Nucleus accumbens (tissue), 56 donors: ENCODE measurements at regions not wholly inside any gene's neighbourhood (a gene's known extent, or its start where the extent isn't known, plus 50 kb on each side); places are given as distances from the start of the nearest gene placed in this dataset.
"Not testable (repeated sequence)": the region's sequence is repeated elsewhere in the genome, so short reads cannot be mapped to it uniquely, and the experiment has no call there.

Source experiments
- DNase-seq, 56 donors: peaks; one replicate each; lab custom pipeline; 2025; lab: John Stamatoyannopoulos, UW

- no peak for DNase-seq
These were observed 445.3 kb upstream of the TOM1L1 start for GRCh38 chr17:54455251-54455868.

DNA sequence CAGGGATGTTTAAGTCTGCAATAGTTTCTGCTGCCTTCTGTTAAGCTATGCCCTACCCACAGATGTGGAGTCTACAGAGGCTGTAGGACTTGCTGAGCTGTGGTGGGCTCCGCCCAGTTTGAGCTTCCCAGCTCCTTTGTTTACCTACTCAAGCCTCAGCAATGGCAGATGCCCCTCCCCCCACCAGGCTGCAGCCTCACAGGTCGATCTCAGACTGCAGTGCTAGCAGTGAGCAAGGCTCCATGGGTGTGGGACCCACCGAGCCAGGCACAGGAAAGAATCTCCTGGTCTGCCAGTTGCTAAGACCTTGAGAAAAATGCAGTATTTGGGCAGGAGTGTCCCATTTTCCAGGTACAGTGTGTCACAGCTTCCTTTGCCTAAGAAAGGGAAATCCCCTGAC is 435.2 kb upstream of the TOM1L1 start:
- not testable (repeated sequence) for DNase-seq

DNA sequence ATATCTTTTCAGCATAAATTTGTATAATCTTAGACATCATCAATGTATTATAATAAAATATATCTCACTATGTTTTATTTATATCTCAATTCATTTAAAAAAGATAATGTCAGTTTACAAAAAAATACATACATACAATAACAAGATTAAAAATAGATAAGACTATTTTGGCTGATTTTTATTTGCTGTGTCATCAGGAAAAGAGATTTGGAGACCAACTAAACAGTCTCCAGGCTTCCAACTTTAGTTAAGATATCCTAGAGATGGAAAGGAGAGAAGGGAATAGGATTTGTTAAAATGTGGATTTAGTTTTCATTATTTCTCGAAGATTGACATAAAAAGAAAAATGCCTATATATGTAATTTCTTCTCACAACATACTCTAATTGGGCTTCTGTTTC is 433.8 kb upstream of the TOM1L1 start:
- DNase-seq = no peak

DNA sequence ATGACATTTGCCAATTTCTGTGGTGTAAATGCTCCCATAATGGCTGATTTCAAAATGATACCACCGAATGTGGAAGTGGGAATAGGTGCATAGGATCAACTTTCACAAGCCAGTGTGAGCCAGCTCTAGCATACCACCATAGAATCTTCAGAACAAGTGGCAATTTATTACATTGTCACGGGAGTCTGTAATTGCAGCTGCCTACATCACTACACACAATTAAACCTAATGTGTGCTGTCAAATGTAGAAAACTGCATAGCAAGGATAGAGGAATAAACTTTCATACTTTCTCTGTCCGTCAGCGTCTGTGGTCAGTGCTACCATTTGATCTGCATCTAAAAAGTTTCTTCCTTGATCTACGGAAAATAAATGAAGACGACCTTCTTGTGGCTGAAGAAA is 417.8 kb upstream of the TOM1L1 start:
- no peak for DNase-seq

DNA sequence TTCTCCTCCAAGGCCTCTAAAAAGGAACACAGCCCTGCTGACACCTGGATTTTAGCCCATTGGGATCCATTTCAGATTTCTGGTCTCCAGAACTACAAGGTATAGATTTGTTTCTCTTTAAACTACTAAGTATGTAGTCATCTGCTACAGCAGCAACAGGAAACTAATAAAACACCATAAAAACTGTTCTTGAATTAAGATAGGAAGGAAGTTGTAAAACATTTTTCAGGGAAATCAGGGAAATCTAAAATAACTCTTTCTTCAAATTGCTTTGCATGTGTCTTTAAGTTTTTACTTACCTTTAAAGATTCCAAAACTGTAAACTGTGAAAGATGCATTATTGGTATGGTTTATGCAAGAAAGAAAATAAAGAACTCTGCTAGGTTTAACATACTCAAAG is 407.0 kb upstream of the TOM1L1 start:
- no peak for DNase-seq

DNA sequence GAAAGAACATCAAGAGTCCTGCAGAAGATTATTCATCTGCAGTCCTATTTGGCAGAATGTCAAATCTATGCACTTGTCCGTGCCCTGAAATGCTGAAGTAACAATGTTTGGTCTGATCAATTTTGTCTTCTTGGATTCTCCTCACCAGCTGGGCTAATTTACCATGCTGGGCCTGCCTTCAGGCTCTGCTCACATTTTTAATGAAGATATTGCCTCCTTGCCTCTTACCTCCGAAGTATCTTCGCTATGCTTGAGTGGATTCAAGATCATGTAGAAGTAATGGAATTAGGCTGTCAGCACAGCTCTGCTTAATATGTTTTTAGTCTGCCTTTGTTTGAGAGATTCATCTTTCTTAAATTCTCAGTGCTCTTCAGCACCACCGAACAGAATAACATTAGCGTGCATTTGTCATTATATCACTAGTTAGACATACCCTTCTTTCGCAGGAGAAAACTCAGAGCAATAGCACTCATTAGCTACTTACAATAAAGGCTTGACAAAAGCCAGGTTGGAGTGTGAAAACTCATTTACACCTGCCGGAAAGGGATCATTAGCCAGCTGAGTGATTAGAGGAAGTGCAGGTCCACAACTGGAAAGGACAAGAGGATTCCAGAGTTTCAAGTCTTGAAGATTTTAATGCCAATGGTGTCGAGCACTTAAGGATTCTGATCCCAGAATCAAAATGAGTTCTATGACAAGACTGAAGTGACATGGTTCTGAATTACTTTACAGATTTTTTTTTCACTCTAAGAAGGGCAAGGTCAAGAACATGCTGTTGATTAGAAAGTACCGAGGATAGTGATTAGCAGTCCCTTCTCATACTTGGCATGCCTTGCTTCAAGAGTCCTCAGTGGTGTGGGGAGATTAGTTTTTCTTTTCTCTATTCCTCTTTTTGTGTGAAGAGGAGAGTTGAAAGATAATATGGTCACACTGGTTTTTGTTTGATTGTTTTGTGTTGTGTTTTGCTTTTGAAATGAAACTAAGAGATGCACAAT is 405.6 kb upstream of the TOM1L1 start:
- no peak for DNase-seq

DNA sequence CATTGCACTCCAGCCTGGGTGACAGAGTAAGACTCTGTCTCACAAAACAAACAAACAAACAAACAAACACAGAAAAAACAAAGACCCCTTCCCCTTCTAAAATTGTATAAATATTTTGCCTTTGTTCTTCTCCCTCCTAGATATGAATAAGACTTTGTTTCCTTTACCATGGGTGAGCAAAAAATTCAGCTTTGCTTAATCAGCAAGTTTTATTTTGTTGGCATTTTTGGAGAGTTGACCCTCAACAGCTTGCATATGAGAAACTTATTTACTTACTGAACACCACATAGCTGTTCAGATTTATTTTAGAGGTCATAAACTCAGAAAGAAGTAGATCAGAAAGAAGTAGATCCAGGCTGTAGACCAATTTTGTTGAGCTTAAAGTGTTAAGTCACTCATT is 395.2 kb upstream of the TOM1L1 start:
- no peak for DNase-seq

DNA sequence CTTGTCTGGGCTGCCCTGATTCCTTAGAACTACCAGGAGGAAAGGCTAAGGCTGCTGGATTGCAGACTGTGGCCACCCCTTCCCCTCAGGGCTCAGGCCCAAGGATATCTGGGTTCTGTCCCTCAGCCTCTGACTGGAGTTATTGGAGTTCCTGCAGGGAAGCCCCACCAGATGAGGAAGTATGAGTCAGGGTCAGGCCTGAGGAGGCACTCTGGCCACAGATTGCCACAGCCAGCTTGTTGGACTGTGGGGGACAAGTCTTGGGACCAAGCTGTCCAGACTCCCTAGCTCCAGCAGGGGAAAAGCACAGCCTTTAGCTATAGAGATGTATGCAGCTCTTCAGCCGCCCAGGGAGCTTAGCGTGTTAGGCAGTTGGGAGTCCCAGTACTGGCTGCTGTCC is 381.9 kb upstream of the TOM1L1 start:
- no peak for DNase-seq

DNA sequence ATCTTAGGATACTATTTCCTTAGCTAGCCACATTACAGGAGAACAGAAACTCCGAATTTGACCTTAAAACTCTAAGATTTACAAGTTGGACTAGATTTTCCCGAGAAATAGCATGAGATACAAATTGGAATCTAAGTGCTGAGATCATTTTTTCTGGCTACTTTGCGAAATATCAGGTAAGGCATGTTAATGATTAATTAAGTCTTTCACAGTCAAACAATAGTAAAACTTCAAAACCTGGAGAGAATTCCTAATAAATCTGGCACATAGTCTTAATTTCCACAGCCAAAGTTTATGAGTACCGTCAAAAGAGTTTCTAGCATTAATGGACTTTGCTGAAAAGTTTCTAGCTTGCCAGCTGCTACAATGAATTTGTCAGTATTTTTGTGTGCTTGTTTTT is 379.5 kb upstream of the TOM1L1 start:
- DNase-seq = no peak

- DNase-seq = no peak
These were observed 376.2 kb upstream of the TOM1L1 start for GRCh38 chr17:54524501-54524900.

DNA sequence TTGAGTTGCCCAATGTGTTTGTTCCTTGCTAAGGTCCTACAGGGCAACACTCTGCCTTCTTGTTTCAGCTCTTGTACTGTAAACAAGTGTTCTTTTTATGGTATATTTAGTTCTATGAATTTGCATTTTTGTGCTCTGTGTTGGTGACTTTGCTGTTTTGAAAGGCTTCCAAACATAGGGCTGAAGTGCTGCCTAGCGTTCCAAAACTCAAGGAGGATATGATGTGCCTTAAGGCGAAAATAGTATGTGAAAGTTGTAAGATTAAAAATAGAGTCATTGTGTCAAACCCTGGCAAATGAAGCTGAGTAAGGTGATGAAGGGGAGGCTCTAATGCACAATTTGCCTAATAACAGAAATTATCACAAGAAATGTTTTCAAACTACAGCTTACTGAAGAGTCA is 372.7 kb upstream of the TOM1L1 start:
- DNase-seq = no peak

DNA sequence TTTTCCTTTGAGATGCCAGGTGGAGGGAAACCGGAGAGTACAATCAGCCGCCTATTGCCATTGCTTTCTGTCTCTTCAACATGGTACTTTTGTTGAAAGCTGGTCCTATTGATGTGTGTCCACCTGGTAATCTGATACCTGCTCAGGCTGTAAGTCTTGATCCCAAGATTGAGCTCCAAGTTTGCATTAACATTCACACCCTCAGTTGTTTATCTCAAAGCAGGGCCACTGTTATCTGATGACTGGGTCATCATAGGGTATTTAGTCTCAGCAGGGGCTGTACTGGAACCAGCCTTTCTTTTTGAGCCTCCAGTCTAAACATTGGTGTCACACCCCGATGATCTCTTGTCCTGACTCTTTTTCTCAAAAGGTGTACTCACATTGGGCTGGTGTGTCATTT is 370.3 kb upstream of the TOM1L1 start:
- DNase-seq = no peak

GRCh38 chr17:54536306-54536705 is 364.3 kb upstream of the TOM1L1 start:
- no peak for DNase-seq

DNA sequence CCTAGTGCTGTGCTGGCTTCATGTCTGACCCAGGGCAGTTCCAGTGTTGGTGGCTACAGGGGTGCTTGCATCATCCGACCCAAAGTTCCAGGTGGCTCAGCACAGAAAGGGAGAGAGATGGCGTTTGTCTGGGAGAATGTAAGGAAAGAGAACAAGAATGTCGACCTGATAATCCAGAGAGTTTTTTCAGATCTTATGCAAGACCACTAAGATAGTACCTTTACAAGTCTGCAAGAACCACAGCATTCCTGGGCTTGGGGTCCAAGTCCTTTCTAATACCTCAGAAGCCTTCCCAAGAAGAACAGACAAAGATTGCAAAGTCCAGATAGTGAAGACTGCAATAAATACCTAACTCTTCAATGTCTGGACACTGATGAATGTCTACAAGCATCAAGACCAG is 363.0 kb upstream of the TOM1L1 start:
- no peak for DNase-seq

DNA sequence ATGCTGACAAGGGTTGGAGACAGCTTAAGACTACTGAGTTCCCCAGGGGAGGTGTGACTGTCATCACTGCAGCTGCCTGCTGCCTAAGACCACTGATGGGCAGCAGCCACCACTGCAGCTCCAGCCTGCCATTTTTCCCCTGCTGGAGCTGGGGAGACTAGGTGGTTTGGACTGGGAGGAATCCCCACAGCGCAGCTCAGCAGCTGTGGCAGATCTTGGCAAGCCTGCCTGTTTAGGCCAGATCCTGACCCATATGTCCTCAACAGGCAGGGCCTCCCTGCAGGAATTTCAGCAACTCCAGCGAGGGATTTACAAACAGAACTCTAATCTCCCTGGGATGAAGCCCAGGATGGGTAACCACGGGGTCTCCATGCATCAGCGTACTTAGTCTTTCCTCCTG is 356.4 kb upstream of the TOM1L1 start:
- no peak for DNase-seq

DNA sequence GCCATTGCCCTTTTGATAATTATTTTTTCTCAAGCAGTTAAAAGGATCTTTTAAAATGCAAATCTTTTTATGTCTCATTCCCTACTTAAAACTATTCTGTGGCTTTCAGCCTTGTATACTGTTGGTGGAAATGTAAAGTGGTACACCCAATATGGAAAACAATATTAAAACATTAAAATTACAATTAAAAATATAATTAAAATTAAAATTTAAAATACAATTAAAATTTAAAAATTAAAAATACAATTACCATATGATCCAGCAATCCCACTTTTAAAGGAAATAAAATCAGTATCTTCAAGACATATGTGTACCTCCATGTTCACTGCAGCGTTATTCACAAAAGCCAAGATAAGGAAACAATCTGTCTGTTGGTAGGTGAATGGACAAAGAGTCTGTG is 340.8 kb upstream of the TOM1L1 start:
- DNase-seq = no peak

DNA sequence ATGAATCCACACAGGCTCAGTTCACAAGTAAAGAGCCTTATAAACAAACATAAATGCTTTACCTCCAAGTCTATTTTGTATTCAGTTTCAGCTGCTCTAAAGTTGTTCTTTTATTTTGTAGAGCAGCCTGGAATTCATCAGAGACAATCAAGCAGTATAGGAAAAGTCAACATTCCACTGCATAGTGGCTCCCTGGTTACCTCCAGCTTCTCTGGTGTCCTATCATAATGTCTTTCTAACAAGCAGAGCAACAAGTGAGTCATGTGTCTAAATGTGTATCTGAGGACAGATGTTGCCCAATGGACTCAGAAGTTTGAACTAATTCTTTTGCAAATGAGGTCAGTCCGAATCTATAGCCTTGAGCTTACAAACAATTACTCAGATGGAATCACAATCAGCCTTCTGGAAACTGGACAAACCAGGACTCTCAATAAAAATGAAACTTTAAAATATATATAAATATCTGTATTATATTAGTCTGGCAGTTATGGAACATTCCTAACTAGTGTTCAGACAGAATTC is 292.0 kb upstream of the TOM1L1 start:
- no peak for DNase-seq

GRCh38 chr17:54620399-54620978 is 280.2 kb upstream of the TOM1L1 start:
- no peak for DNase-seq

DNA sequence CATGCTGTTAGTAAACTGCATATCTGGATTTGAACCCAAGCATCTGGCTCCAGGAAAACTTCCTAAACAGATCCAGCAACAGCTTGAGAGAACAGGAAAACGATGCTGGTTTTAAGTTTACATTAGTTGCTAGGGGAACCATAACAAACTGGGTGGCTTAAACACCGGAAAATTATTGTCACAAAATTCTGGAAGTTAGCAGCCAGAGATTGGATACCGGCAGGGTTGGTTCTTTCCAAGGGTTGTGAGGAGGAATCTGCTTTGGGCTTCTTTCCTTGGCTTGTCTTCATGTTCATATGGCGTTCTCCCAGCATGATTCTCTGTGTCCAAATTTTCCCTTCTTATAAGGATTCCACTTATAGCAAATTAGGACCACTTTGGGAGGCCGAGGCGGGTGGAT is 276.9 kb upstream of the TOM1L1 start:
- DNase-seq = no peak

GRCh38 chr17:54626146-54626703 is 274.4 kb upstream of the TOM1L1 start:
- DNase-seq = no peak

- not testable (repeated sequence) for DNase-seq
These were observed 261.2 kb upstream of the TOM1L1 start for GRCh38 chr17:54639426-54639825.
